Upper lobe of right lung (tissue), 1 donor: ENCODE measurements at regions not wholly inside any gene's neighbourhood (a gene's known extent, or its start where the extent isn't known, plus 50 kb on each side); places are given as distances from the start of the nearest gene placed in this dataset.

Experiments used
- ATAC-seq: fragments of 200-7000 bp; cut with Tn5 transposase; one replicate; pipeline ENCODE4 v1.9.1; 2020; ENCODE audit warnings: mild to moderate bottlenecking, moderate library complexity
- DNase-seq: peaks from one replicate; pipeline ENCODE4 v3.0.0-alpha.2; 2020
- H3K27ac ChIP-seq: fragments of 200-600 bp; one replicate; pipeline ENCODE4 v1.8.0; 2022
- H3K27me3 ChIP-seq: fragments of 200-600 bp; one replicate; pipeline ENCODE4 v1.8.0; 2022; ENCODE audit warnings: mild to moderate bottlenecking
- H3K36me3 ChIP-seq: fragments of 200-600 bp; one replicate; pipeline ENCODE4 v1.8.0; 2022
- H3K4me1 ChIP-seq: fragments of 200-600 bp; one replicate; pipeline ENCODE4 v1.8.0; 2022
- H3K4me3 ChIP-seq: fragments of 200-600 bp; one replicate; pipeline ENCODE4 v1.8.0; 2022; ENCODE audit warnings: mild to moderate bottlenecking
- H3K9me3 ChIP-seq: fragments of 200-600 bp; one replicate; pipeline ENCODE4 v1.8.0; 2022
- CTCF ChIP-seq: fragments of 200-600 bp; IDR thresholded peaks from one replicate; pipeline ENCODE4 v1.8.0; 2022; ENCODE audit warnings: antibody characterized with exemption
- intact Hi-C: fragments of 100-400 bp; cut with DNase I; formaldehyde crosslinking; loops from one replicate; pipeline ENCODE4 v1.11.0; 2022
- donor health status: DM: no; HTN: yes; CAD: no; lungs with severe emphysema.

GRCh38 chr7:15888090-15888489, 201.6 kb upstream of the MEOX2 start:
- H3K27me3 ChIP-seq = no peaks in the 10 kb centered on the region
- DNase-seq (no peak), ATAC-seq (no peak)
- no peak overlapping the region for H3K4me3 ChIP-seq
- no peaks in the 10 kb centered on the region for H3K36me3 ChIP-seq
- H3K4me1 ChIP-seq = no peaks in the 10 kb centered on the region
- no peak for TF ChIP-seq CTCF
- no peaks in the 10 kb centered on the region for H3K9me3 ChIP-seq
- intact Hi-C loops = no loop called here
- H3K27ac ChIP-seq = no peak overlapping the region

GRCh38 chr7:15886626-15887025, 200.1 kb upstream of the MEOX2 start:
- Histone ChIP-seq H3K36me3 (no peaks in the 10 kb centered on the region), H3K27ac (no peak overlapping the region), H3K4me3 (no peak overlapping the region), H3K9me3 (no peaks in the 10 kb centered on the region), H3K4me1 (no peaks in the 10 kb centered on the region), H3K27me3 (no peaks in the 10 kb centered on the region)
- no peak for DNase-seq
- intact Hi-C loops = no loop called here
- ATAC-seq = no peak
- no peak for TF ChIP-seq CTCF

- ATAC-seq (no peak), DNase-seq (no peak)
- no peaks in the 10 kb centered on the region for H3K36me3 ChIP-seq
- H3K4me1 ChIP-seq = no peaks in the 10 kb centered on the region
- no peak for TF ChIP-seq CTCF
- H3K9me3 ChIP-seq = peaks cover 2% of the 10 kb centered on the region
- H3K4me3 ChIP-seq = no peak overlapping the region
- intact Hi-C loops = no loop called here
- H3K27ac ChIP-seq = no peak overlapping the region
- no peaks in the 10 kb centered on the region for H3K27me3 ChIP-seq
These were observed 199.2 kb upstream of the MEOX2 start for GRCh38 chr7:15885678-15886077.

GRCh38 chr7:15874774-15875173, 188.3 kb upstream of the MEOX2 start:
- intact Hi-C loops = no loop called here

GRCh38 chr7:15870347-15870746, 183.9 kb upstream of the MEOX2 start:
- Histone ChIP-seq H3K36me3 (no peaks in the 10 kb centered on the region), H3K9me3 (no peaks in the 10 kb centered on the region), H3K27ac (no peak overlapping the region), H3K4me3 (no peak overlapping the region), H3K4me1 (no peaks in the 10 kb centered on the region), H3K27me3 (no peaks in the 10 kb centered on the region)
- no peak for DNase-seq
- no peak for TF ChIP-seq CTCF
- intact Hi-C loops = no loop called here
- ATAC-seq = no peak

More at GRCh38 chr7:15874774-15875173, 188.3 kb upstream of the MEOX2 start:
- H3K27me3 ChIP-seq = no peaks in the 10 kb centered on the region
- H3K36me3 ChIP-seq = no peaks in the 10 kb centered on the region
- H3K4me1 ChIP-seq = no peaks in the 10 kb centered on the region
- H3K4me3 ChIP-seq = no peak overlapping the region
- no peak overlapping the region for H3K27ac ChIP-seq
- H3K9me3 ChIP-seq = no peaks in the 10 kb centered on the region
- no peak for TF ChIP-seq CTCF
- ATAC-seq (no peak), DNase-seq (no peak)

- DNase-seq (no peak), ATAC-seq (no peak)
- intact Hi-C loops = no loop called here
- H3K4me3 ChIP-seq = no peak overlapping the region
- H3K27me3 ChIP-seq = no peaks in the 10 kb centered on the region
- H3K27ac ChIP-seq = no peak overlapping the region
- no peaks in the 10 kb centered on the region for H3K4me1 ChIP-seq
- TF ChIP-seq CTCF = no peak
- H3K36me3 ChIP-seq = no peaks in the 10 kb centered on the region
- no peaks in the 10 kb centered on the region for H3K9me3 ChIP-seq
These were observed 181.0 kb upstream of the MEOX2 start for GRCh38 chr7:15867441-15867840.
